Renal cortical epithelial cell (primary cell): ENCODE measurements at regions not wholly inside any gene's neighbourhood (a gene's known extent, or its start where the extent isn't known, plus 50 kb on each side); places are given as distances from the start of the nearest gene placed in this dataset.
"Not testable (repeated sequence)": the region's sequence is repeated elsewhere in the genome, so short reads cannot be mapped to it uniquely, and the experiment has no call there.

Experiments
- DNase-seq: peaks from one replicate; pipeline ENCODE4 v3.0.0-alpha.2; 2011; ENCODE audit warnings: low read depth

DNA sequence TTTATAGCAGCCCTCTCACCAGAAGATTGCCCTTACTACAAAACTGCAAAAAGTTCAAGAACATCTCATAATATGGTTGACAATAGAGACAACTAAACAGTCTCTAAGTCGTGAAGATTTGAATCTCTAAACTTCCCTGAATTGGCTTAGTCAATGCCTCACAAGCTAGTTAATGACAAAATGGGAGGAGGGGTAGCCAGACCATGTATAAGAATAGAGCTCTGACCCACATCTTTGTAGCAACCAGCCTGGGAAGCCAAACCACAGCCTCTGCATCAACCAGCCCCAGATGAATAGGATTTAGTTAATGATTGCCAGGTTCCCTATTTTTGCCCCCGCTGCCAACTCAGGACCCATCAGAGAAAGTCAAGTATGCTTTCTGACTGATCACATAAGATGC, 1265.9 kb upstream of the PCDH10 start:
- peak; percentile 70 for DNase-seq

DNA sequence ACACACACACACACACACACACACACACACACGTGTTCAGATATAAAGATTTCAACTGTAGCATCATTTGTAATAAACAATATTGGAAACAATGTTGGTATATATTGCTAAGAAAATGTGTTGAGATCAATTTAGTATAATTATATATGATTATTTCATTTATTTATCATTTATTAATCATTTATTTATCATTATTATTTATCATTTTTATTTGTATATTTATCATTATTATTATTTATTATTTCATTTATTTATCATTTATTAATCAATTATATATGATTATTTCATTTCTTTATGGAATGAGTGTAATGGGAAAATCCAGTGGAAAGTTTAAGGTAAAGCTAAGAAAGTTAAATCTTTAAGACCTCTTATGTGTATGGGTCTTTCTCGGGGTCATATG, 1223.4 kb upstream of the PCDH10 start:
- DNase-seq = not testable (repeated sequence)

DNA sequence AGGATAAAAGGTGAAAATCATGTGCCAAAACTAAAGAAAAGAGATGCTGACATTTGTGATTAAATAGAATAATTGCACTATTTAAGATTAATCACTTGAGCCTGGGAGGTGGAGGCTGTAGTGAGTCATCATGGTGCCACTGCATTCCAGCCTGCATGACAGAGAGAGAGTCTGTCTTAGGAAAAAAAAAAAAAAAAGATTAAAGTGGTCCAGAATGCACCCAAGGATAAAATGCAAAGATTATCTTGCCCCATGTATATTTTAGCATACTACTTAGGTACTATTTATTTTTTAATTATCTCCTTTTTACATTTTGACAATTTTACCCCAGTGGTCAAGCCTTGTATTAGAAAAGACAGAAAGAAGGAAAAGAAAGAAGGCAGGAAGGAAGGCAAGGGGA, 1181.4 kb upstream of the PCDH10 start:
- peak; percentile 55 for DNase-seq

DNA sequence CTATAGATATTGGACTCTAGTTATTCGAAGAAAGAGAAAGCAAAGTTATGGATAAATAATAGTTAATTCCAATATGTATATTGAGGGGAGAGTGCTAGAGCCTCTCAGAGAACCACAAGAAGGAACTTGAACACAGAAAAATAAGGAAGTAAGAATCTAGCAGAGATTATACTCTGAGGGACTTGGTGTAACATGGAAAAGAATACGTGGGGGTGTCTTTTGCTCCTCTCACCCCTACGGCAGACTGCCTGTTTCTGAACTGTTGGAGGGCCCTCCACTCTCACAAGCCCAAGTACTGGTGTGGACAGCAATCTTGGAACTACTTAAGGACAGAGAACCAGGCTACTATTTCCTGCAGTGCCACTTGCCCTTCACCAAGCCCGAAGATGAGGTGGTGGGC, 1174.4 kb upstream of the PCDH10 start:
- DNase-seq = no peak

DNA sequence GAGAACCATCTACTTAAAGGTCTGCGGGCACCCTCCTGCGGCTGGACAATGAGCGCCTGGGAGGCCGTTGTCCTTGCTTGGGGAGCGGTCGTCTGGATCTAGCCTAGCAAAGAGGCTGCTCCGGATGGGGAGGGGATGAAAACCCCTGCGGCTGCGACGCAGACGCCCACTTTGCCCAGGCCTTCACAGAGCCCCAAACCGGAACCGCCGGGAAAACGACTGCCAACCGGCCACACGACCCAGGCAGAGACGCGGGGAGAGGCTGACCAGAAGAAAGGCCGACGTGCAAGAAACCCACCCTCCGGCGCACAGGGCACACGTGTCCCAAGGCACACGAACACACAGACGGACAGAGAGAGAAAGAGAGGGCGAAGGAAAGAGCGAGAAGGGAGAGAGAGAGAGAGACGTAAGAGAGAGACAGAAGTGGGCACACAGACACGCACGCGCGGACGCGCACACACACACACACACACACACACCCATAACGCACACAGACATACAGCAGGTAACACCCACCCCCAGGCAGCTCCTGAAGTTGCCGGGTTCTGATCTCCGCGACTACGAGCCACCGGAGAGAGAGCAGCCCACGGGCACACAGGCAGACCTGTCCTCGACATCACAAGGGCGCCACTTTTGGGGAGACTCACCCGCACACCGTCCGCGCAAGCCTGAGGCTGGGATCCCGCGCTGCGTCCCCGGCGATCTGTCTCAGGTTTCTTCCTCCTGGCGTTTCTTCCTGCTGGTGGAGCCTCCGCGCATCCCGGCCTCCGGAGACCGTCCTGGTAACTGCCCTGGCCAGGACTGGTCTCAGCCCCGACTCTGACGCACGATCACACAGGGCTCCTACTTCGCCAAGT, 1173.6 kb upstream of the PCDH10 start:
- DNase-seq = not testable (repeated sequence)

DNA sequence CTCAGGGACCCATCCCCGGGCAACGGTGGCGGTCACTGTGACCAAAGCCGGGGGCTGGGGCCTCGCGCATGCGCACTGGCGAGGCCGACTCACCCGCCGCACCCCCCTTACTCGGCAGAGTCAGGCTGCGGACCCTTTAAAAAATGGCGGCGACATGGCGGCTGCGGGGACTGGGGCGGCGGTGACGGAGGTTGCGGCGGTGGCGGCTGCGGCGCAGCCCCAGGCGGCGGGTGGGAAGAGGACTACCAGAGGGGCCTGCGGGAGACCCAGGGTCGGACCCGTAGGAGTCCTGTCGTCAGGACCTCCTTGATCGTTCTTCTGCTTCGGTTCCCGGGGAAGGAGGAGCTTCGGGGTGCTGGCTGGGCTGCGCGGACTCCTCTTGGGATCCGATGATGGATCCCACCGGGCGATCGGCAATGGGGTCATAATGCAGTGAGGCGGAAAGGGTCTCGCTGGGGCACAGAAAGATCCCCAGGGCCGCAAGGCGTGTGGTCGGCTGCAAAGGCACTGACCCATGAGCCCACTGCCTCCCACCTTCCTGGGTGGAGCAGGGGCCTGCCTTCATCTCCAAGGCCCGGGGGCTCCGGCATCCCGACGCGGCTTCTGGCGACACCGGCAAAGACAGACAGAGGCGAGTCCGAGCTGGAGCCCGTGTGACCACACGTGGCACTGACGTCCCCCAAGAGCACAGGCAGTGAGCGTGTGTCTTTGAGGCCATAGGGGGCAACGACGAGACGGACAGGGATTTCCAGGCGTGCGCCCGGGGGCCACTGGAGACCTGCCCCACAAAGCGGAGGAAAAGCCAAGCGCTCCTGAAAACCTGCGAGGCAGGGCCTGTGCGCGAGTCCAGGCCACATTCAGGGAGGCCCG, 1172.7 kb upstream of the PCDH10 start:
- DNase-seq = not testable (repeated sequence)

DNA sequence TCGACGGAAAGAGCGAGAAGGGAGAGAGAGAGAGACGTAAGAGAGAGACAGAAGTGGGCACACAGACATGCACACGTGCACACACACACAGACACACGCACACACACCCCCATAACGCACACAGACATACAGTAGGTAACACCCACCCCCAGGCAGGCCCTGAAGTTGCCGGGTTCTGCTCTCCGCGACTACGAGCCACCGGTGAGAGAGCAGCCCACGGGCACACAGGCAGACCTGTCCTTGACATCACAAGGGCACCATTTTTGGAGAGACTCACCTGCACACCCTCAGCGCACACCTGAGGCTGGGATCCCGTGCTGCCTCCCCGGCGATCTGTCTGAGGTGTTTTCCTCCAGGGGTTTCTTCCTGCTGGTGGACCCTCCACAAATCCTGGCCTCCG, 1171.0 kb upstream of the PCDH10 start:
- DNase-seq = no peak

DNA sequence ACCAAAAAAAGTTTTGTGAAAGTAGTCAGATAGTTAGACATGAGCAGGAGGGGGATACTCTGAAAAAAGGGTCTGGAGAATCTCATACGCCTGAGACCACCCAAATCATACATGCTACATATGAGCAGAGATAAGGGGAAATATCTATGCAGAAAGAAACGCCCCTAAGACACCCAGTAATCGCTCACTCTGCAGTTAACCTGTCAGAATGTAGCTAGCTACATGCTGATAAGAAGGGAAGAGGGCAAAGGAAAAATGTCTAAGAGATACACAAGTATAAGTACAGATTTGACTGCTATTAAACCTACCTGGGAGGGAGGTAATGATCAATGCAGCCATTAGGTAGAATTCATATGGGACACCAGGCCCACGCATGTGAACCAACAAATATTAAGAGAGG, 1159.5 kb upstream of the PCDH10 start:
- no peak for DNase-seq

DNA sequence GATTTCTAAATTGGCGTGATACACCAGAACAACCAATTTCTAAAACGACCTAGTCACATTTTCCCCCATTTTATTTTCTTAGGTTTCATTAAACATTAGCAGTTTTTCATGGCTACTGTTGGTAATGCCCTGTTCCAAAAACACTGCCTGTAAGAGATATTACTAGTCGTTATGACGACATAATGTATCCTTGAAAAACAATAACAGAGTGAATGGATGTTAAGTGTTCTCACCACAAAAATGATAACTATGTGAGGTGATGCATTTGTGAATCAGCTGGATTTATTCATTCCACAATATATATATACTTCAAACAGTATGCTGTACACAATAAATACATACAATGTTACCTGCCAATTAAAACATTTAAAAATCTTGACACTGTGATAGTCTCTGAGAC, 1147.6 kb upstream of the PCDH10 start:
- peak; percentile 72 for DNase-seq

DNA sequence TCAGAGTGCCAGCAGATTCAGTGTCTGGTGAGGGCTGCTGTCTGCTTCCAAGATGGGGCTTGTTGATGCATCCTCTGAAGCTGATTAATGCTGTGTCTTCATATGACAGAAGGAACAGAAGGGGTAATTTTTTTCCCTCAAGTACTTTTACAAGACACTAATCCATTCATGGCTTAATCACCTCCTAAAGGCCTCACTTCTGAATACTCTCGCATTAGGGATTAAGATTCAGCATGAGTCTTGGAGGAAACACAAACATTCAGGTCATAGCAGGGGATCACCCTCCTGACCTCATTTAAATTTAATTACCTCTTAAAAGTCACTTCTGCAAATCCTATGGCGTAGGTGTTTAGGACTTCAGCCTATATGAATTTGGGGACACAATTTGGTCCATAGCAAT, 1145.5 kb upstream of the PCDH10 start:
- DNase-seq = no peak

DNA sequence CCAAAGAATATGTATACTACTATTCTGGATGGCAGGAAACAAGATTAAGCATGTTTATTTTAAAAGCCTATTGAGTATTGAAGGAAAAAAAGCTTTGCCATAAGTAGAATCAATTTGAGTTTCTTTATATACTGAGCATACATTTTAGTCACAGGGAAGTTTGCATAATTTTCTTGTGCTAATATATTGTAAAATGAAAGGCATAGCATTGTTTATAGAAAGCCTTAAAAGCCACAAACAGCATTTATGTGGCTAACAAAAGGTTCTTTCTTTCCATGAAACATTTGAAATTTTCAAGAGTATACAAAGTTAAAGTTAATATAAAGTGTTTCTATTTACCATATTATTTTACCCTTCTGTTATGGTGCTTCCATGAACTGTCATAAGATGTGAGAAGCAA, 1133.8 kb upstream of the PCDH10 start:
- DNase-seq = no peak

DNA sequence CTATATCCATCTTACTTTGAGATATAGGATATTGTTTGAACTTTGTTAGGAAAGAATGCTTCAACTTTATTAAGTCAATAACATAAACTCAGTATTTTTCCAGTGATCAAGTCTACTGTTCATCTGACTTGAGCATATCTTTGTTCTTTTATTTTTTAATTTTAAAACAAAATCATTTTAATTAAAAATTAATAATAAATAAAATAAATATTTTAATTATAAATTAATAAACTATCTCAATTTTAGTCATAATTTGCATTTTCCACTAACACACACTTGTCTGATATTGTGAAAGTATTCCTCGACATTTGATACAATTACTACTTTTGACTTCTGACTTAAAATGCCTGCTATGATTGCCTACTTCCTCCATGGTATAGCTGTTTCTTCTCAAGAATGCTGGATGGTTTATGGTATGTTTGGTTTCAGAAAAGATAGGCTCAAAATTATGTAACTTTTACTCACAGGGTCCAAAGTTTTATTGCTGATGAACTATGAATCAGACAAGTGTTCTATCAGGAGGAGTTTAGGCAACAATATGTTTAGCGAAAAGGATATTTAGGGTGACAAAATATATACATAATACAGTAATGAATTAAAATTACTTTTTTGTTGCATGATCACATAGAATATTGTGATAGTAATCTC, 1132.3 kb upstream of the PCDH10 start:
- no peak for DNase-seq

DNA sequence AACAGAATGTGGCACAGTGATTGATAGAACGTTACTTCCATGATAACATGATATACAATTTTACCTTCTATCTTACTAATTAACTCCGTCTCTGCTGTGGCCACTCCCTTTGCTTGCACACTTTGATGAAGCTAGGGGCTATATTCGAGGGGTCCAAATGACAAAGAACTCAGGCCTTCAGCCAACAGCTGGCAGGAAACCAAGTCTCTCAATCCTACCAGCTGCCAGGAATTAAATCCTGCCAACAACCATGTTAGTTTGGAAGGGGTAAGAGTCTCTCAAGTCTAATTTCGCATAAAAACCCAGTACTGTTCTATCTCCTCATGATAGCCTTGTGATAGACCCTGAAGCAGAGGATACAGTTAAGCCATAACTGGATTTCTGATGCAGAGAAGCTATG, 1122.9 kb upstream of the PCDH10 start:
- DNase-seq = no peak

DNA sequence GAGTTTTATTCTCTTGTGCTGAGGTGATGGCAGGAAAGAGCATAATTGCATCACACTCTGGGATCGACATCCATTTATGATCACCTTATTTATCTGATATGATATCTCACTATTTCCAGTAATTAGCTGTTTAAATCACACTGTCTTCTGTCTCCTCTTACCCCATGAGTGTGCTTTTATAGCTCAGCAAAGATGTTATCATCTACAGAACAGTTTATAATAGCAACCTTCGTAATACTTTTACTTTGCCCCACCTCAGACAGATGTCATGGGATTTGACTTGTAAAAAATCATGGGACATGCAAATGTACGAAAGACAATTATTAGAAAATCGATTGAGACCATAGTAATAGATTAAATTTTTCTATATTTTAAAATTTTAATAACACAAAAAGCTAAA, 1122.3 kb upstream of the PCDH10 start:
- DNase-seq = no peak

DNA sequence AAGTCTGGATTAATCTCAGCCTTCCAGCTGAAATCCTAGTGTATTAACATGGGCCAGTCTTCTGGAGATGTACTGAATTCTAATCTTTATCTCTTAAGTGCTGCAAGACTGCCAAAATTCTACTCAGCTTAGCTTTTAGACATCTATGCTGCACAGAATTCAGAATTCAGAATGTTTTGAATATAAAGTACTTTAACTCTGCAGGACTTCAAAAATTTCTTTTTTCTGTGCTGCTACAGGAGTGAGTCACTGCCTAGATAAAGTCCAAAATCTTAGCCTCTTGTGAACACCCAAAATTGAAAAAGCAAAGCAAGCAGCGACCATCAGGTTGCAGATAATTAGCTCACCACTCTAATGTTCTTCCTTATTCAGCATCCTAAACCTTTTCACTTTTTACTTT, 1092.6 kb upstream of the PCDH10 start:
- DNase-seq = no peak

DNA sequence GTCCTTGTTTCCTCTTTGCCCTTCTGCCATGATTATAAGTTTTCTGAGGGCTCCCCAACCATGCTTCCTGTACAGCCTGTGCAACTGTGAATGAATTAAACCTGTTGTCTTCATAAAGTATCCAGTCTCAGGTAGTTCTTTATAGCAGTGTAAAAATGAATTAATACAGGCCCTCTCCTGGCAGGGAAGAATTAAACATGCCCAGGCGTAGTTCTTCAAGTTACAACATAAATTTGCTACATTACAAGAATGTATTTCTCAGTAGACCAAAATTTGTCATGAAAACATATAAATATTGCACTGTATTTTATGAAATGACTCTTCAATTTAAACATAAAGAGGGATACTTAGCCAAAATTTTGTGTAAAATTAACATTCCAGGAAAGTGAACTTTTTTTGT, 1089.9 kb upstream of the PCDH10 start:
- no peak for DNase-seq

DNA sequence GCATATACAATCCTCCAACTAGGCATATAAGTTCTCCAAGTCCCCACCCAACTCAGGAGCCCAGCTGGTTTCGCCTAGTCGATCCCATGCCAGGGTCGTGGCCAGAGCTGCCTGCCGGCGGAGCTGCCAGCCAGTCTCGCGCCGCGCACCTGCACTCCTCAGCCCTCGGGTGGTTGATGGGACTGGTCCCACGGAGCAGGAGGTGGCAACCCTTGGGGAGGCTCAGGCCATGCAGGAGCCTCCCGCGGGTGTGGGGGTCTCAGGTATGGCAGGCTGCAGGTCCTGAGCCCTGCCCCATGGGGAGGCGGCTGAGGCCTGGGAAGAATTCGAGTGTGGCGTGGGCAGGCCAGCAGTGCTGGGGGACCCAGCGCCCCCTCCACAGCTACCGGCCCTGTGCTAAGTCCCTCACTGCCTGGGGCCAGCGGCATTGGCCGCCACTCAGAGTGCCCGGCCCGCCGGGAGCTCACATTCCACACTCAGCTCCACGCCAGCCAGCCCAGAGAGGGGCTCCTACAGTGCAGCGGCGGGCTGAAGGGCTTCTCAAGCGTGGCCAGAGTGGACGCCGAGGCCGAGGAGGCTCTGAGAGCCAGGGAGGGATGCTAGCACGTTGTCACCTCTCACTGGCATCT, 1086.4 kb upstream of the PCDH10 start:
- no peak for DNase-seq

DNA sequence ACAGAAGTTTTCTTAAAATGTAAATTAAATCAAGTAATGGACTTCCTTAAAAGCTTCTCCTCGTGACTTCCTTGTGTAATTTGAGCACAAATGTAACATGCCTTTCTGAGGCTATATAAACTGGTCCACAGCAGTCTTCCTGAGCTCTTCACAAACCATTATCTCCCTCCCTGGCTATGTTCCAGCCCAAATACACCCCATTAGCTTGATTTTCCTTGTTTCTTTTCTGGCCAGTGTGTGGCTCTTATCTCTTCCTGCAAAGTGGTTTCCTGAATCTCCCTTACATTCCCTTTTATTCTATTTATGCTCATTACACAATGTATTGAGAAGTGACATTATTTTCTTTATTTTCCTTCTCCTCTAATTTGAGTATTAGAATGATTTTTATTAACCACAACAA, 1085.3 kb upstream of the PCDH10 start:
- DNase-seq = no peak

DNA sequence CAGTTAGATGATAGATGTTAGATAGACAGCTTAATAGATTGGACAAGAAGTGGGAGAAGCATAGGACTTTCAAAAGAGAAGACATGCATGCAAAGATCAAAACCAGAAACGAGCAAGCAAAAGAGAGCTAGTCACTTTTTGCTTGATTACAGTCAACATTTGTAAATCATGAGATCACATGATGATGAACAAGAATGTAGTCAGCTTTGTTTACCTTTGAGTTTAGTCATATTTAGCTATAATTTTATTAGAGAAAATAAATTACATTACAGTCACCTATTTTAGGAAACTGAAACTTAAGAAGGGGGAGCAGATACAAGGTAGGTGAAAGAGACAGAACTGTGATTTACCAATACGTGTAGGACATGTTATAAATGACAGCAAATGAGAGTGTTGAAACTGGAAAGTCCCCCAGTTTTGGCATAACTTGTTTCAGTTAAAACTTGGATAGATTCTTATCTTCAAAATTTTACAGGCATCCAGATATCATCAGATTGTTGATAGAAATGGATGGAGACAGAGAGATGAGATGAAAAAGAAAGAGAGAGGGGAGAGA, 1083.1 kb upstream of the PCDH10 start:
- peak; percentile 3 for DNase-seq

DNA sequence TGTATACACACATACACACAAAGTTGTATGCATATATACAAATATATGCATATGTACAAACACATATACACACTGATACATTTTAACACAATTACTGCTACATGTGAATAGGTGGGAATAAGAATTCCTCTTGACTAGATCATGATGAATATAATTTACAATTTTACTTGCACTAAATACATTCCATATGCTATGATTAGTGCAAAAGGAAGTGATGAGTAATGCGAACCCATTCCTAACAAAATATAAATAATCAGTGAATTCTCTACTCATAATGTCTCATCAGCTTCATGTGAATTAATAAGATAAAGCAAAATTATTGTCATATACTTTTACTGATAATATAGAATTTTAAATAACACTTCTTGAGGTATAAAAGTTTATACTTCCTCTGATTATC, 1077.3 kb upstream of the PCDH10 start:
- no peak for DNase-seq

DNA sequence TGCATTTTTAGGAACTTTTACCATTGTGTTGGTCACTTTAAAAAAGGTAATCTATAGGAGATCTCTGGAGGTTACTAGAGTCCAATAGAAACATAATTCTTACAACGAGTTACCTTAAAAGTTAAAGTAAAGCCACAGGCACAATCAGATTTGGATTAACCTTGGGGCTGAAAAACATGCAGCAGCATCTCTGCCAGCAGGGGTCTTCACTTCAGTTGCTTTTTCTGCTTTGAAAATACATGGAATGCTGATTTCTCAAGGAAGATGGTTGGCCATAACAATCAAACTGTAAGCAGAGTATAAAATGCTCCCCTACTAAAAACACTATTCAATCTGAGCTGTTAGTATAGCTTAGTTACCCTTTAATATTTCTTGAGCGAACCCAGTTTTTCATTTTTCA, 1072.3 kb upstream of the PCDH10 start:
- DNase-seq = no peak

DNA sequence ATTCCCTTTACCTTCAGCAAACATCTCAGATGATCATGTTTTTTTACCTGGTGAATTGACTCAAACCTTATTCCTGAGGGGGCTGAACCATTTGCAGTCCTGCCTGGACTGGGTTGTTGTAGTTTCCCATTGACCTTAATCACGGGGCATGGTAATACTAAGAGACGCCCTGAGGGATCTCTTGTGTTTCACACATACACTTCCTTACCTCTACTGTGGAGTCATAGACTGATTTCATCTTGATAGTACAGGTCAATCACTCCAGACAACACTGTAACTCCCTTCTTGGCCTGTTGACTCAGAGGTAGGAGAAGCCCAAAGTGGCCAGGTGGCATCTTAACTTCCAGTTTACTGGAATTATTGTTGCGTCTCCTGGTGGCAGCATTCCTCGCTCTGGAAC, 1064.0 kb upstream of the PCDH10 start:
- DNase-seq = no peak
